A549 (cell line): ENCODE measurements at regions not wholly inside any gene's neighbourhood (a gene's known extent, or its start where the extent isn't known, plus 50 kb on each side); places are given as distances from the start of the nearest gene placed in this dataset.

Experiments used
- ATAC-seq, 2 experiments: fragments of 200-7000 bp in 1 of 2; fragments of >200 bp in 1 of 2; cut with Nextera tagmentation in 1 of 2; cut with Tn5 transposase in 1 of 2; 3 replicates each; pipeline versions ENCODE4 v1.8.0 to v1.9.1; 2018 to 2020; ENCODE audit warnings: mild to moderate bottlenecking in 1 of 2, moderate library complexity in 1 of 2
- CTCF ChIA-PET: fragments of 300-600 bp; sonication (Branson Sonifier 250); formaldehyde crosslinking; extraction: SDS; loops from one replicate; lab custom pipeline; 2021; ENCODE audit warnings: antibody characterized with exemption, inconsistent platforms; lab: Yijun Ruan, JAX
- POLR2A ChIA-PET: fragments of 350-600 bp; formaldehyde crosslinking; extraction: SDS; loops from one replicate; lab custom pipeline; 2021; ENCODE audit warnings: antibody characterized with exemption, inconsistent platforms; lab: Yijun Ruan, JAX
- DNase-seq, 2 experiments: peaks; one replicate each; pipeline versions ENCODE4 v3.0.0 to v3.0.0-alpha.2; 2011 to 2016; ENCODE audit warnings: low read depth in 1 of 2, low spot score in 1 of 2
- FAIRE-seq: peaks from 2 replicates; lab custom pipeline; 2011; peaks lifted over from hg19 to GRCh38; lab: Jason Lieb, UNC
- H3K27ac ChIP-seq, 2 experiments: fragments of >200 bp; sonication (Bioruptor Twin); formaldehyde crosslinking; 3 replicates each; pipeline ENCODE4 v1.5.1; 2016 to 2017
- H3K4me1 ChIP-seq: fragments of >200 bp; sonication (Bioruptor Twin); formaldehyde crosslinking; 3 replicates; pipeline ENCODE4 v1.6.1; 2016
- H3K4me2 ChIP-seq: fragments of >200 bp; sonication (Bioruptor Twin); formaldehyde crosslinking; 3 replicates; pipeline ENCODE4 v1.6.1; 2016
- H3K4me3 ChIP-seq: fragments of >200 bp; sonication (Bioruptor Twin); formaldehyde crosslinking; 3 replicates; pipeline ENCODE4 v1.5.1; 2016
- H3K9me3 ChIP-seq: fragments of >200 bp; sonication (Bioruptor Twin); formaldehyde crosslinking; 3 replicates; pipeline ENCODE4 v1.6.1; 2016
- ATOH8 ChIP-seq: fragments of 250-450 bp; sonication (Bioruptor Pico); IDR thresholded peaks from 2 replicates; pipeline ENCODE4 v1.5.0; 2020; ENCODE audit warnings: low read depth, mild to moderate bottlenecking, moderate library complexity
- BCL3 ChIP-seq: fragments of >200 bp; sonication (Bioruptor Twin); formaldehyde crosslinking; IDR thresholded peaks from 3 replicates; pipeline ENCODE4 v1.6.1; 2016
- CBX2 ChIP-seq: fragments of 200-600 bp; sonication (generic); IDR thresholded peaks from 2 replicates; pipeline ENCODE4 v1.6.1; 2016; ENCODE audit warnings: low read depth, mild to moderate bottlenecking, borderline replicate concordance
- CEBPB ChIP-seq, 2 experiments: fragments of >200 bp in 1 of 2; sonication (Bioruptor Twin) in 1 of 2; formaldehyde crosslinking in 1 of 2; IDR thresholded peaks; 2 replicates each; pipeline ENCODE4 v1.6.1; 2012 to 2016
- CHD2 ChIP-seq: fragments of 150-350 bp; IDR thresholded peaks from 2 replicates; pipeline ENCODE4 v1.6.1; 2014; ENCODE audit warnings: low read length; ENCODE audit not compliant: partially characterized antibody
- CTCF ChIP-seq: fragments of >200 bp; sonication (Bioruptor Twin); formaldehyde crosslinking; IDR thresholded peaks from 3 replicates; pipeline ENCODE4 v1.5.1; 2016
- E2F6 ChIP-seq: IDR thresholded peaks from 2 replicates; pipeline ENCODE4 v1.6.1; 2012; ENCODE audit warnings: low read depth, borderline replicate concordance
- ESRRA ChIP-seq: fragments of 150-350 bp; IDR thresholded peaks from 2 replicates; pipeline ENCODE4 v1.6.1; 2014; ENCODE audit warnings: mild to moderate bottlenecking, low read length, borderline replicate concordance
- FOSB ChIP-seq: fragments of 250-450 bp; sonication (Bioruptor Pico); IDR thresholded peaks from 2 replicates; pipeline ENCODE4 v1.5.0; 2020; ENCODE audit warnings: mild to moderate bottlenecking, moderate library complexity
- FOSL2 ChIP-seq, 2 experiments: fragments of 450-650 bp in 1 of 2; fragments of >200 bp in 1 of 2; sonication (Bioruptor Twin) in 1 of 2; formaldehyde crosslinking; IDR thresholded peaks; 2 replicates each; pipeline versions ENCODE4 v1.5.0 to v1.6.1; 2016 to 2020; ENCODE audit warnings: mild to moderate bottlenecking in 1 of 2, moderate library complexity in 1 of 2
- HES2 ChIP-seq: fragments of >200 bp; sonication (Bioruptor Twin); formaldehyde crosslinking; IDR thresholded peaks from 2 replicates; pipeline ENCODE4 v1.6.1; 2016
- HMGXB4 ChIP-seq: fragments of 250-450 bp; sonication (Bioruptor Pico); IDR thresholded peaks from 2 replicates; pipeline ENCODE4 v1.5.0; 2021; ENCODE audit warnings: mild to moderate bottlenecking, moderate library complexity, borderline replicate concordance
- JUN ChIP-seq, 2 experiments: fragments of >200 bp; sonication (Bioruptor Twin); formaldehyde crosslinking; IDR thresholded peaks; 2 replicates in 1 of 2; 3 replicates in 1 of 2; pipeline ENCODE4 v1.6.1; 2016 to 2017
- JUNB ChIP-seq: fragments of >200 bp; sonication (Bioruptor Twin); formaldehyde crosslinking; IDR thresholded peaks from 2 replicates; pipeline ENCODE4 v1.6.1; 2016
- MAFK ChIP-seq: fragments of 450-650 bp; IDR thresholded peaks from 2 replicates; pipeline ENCODE4 v1.6.1; 2014; ENCODE audit not compliant: partially characterized antibody
- MYC ChIP-seq: IDR thresholded peaks from 2 replicates; pipeline ENCODE4 v1.6.1; 2012; ENCODE audit warnings: mild to moderate bottlenecking, inconsistent platforms, low read length, improper control_type of control experiment, borderline replicate concordance
- NPAS2 ChIP-seq: fragments of 250-450 bp; sonication (Bioruptor Pico); IDR thresholded peaks from 2 replicates; pipeline ENCODE4 v1.8.0; 2022; ENCODE audit warnings: mild to moderate bottlenecking, moderate library complexity, borderline replicate concordance
- RCOR1 ChIP-seq: fragments of 150-350 bp; IDR thresholded peaks from 2 replicates; pipeline ENCODE4 v1.6.1; 2014; ENCODE audit warnings: antibody characterized with exemption, low read length, low read depth
- SREBF2 ChIP-seq: fragments of 450-650 bp; IDR thresholded peaks from 2 replicates; pipeline ENCODE4 v1.6.1; 2014; ENCODE audit warnings: mild to moderate bottlenecking, moderate library complexity
- TP53 ChIP-seq: fragments of 250-450 bp; sonication (Bioruptor Pico); IDR thresholded peaks from 2 replicates; pipeline ENCODE4 v1.5.0; 2021; ENCODE audit warnings: mild to moderate bottlenecking, moderate library complexity
- ZC3H11A ChIP-seq: fragments of 450-650 bp; IDR thresholded peaks from 2 replicates; pipeline ENCODE4 v1.6.1; 2014; ENCODE audit warnings: antibody characterized with exemption, mild to moderate bottlenecking
- ZNF302 ChIP-seq: fragments of 250-450 bp; sonication (Bioruptor Pico); IDR thresholded peaks from 2 replicates; pipeline ENCODE4 v1.9.0; 2021; ENCODE audit warnings: inconsistent platforms, mild to moderate bottlenecking, moderate library complexity
- WGBS: methylation state at CpG from one replicate; pipeline ENCODE4 v1.1.6; 2017; ENCODE audit errors: missing lambda C conversion rate; 5-methylcytosine and 5-hydroxymethylcytosine counted together

- Histone ChIP-seq H3K9me3 (no peaks in the 10 kb centered on the region), H3K27ac (no peak overlapping the region), H3K4me3 (no peak overlapping the region), H3K4me2 (no peak overlapping the region), H3K4me1 (no peaks in the 10 kb centered on the region)
- 90% methylated on average over 2 of the region's 2 CpGs for WGBS
- ChIA-PET POLR2A (no interaction called here), CTCF (no interaction called here)
- no peak for ATAC-seq
- FAIRE-seq: no peak
- no peak for DNase-seq
- TF ChIP-seq JUNB (no peak), CTCF (no peak), JUN (IDR thresholded peaks at IDR 0.05) (no peak), RCOR1 (no peak), ZC3H11A (no peak), E2F6 (no peak), NPAS2 (CRISPR knock-in tag) (no peak), FOSL2 (IDR thresholded peaks at IDR 0.05) (no peak), FOSL2 (CRISPR knock-in tag; IDR thresholded peaks at IDR 0.05) (no peak), ATOH8 (no peak), SREBF2 (no peak), FOSB (CRISPR knock-in tag) (no peak), ESRRA (no peak), CHD2 (no peak)
Measured at GRCh38 chr11:104306862-104307474, 143.0 kb upstream of the PDGFD start.

- Histone ChIP-seq H3K9me3 (no peaks in the 10 kb centered on the region), H3K4me1 (no peaks in the 10 kb centered on the region), H3K4me2 (no peak overlapping the region)
- CTCF ChIA-PET: no interaction called here
- no peak for ATAC-seq
- TF ChIP-seq CBX2: no peak
- no peak for TF ChIP-seq BCL3
- TF ChIP-seq MAFK: peak; percentile 22
- TF ChIP-seq, all 56 proteins: peak for 1
- 50% methylated on average over 1 of the region's 1 CpG for WGBS
- POLR2A ChIA-PET: interaction anchor here (0.7 kb wide), 1 partner anchor 1283 kb away, joined by 5 read pairs; no protein-coding TSS in a partner anchor
- Histone ChIP-seq H3K4me3 (no peak overlapping the region), H3K27ac (no peak overlapping the region)
- DNase-seq: no peak
- no peak for FAIRE-seq
Measured at GRCh38 chr11:104301776-104302175, 137.8 kb upstream of the PDGFD start.

GRCh38 chr11:104291646-104292045, 127.7 kb upstream of the PDGFD start:
- no peak overlapping the region for H3K27ac ChIP-seq
- no peak for ATAC-seq
- WGBS: 43% methylated on average over 2 of the region's 2 CpGs
- no peak for TF ChIP-seq HES2
- TF ChIP-seq CEBPB (IDR thresholded peaks at IDR 0.05): no peak
- no peak for TF ChIP-seq ZNF302 (CRISPR knock-in tag)
- TF ChIP-seq TP53 (CRISPR knock-in tag): no peak
- TF ChIP-seq NPAS2 (CRISPR knock-in tag): no peak
- no peak for TF ChIP-seq ATOH8
- TF ChIP-seq CHD2: no peak
- no peak for TF ChIP-seq HMGXB4 (CRISPR knock-in tag)
- no peak for TF ChIP-seq MYC
- ChIA-PET POLR2A (no interaction called here), CTCF (no interaction called here)
- H3K9me3 ChIP-seq: no peaks in the 10 kb centered on the region
- no peak for DNase-seq
- no peak overlapping the region for H3K4me2 ChIP-seq
- H3K4me1 ChIP-seq: no peaks in the 10 kb centered on the region
- no peak for FAIRE-seq
- H3K4me3 ChIP-seq: no peak overlapping the region
